WTC11 (cell line): ENCODE measurements at regions not wholly inside any gene's neighbourhood (a gene's known extent, or its start where the extent isn't known, plus 50 kb on each side); places are given as distances from the start of the nearest gene placed in this dataset.

Source experiments
- ATAC-seq: fragments of 200-7000 bp; cut with Tn5 transposase; 2 replicates; pipeline ENCODE4 v1.10.0; 2021; ENCODE audit warnings: mild to moderate bottlenecking, moderate library complexity
- CTCF ChIA-PET: fragments of 300-600 bp; sonication (Branson Sonifier 250); formaldehyde crosslinking; loops from one replicate; lab custom pipeline; 2021; ENCODE audit warnings: antibody characterized with exemption; lab: Charles Lee
- POLR2A ChIA-PET: fragments of 350-600 bp; sonication (Branson Sonifier 250); formaldehyde crosslinking; loops from one replicate; lab custom pipeline; 2021; ENCODE audit warnings: antibody characterized with exemption; lab: Charles Lee
- DNase-seq: peaks from one replicate; pipeline ENCODE4 v3.0.0; 2021; ENCODE audit warnings: low spot score
- H3K27ac Mint-ChIP-seq: 2 replicates; pipeline ENCODE4 v1.8.0; 2021; ENCODE audit warnings: mixed read lengths
- H3K27me3 Mint-ChIP-seq: 2 replicates; pipeline ENCODE4 v1.8.0; 2021; ENCODE audit warnings: low read depth, mild to moderate bottlenecking, moderate library complexity, mixed read lengths
- H3K36me3 Mint-ChIP-seq: 2 replicates; pipeline ENCODE4 v1.8.0; 2021; ENCODE audit warnings: mixed read lengths
- H3K4me1 Mint-ChIP-seq: 2 replicates; pipeline ENCODE4 v1.8.0; 2022; ENCODE audit warnings: mixed read lengths
- H3K4me3 Mint-ChIP-seq: 2 replicates; pipeline ENCODE4 v1.8.0; 2021; ENCODE audit warnings: mild to moderate bottlenecking, moderate library complexity, mixed read lengths
- H3K9me3 Mint-ChIP-seq: 2 replicates; pipeline ENCODE4 v1.8.0; 2021; ENCODE audit warnings: mixed read lengths
- CBFB ChIP-seq: sonication (generic); formaldehyde crosslinking; IDR thresholded peaks from 2 replicates; pipeline ENCODE4 v1.8.1; 2022; ENCODE audit warnings: mild to moderate bottlenecking, low read depth, missing genetic modification reagents
- CDX4 ChIP-seq: fragments of 250-450 bp; sonication (Bioruptor Pico); IDR thresholded peaks from 2 replicates; pipeline ENCODE4 v1.9.0; 2021; ENCODE audit warnings: moderate library complexity, mild to moderate bottlenecking, inconsistent platforms, borderline replicate concordance
- GABPB1 ChIP-seq: sonication (generic); formaldehyde crosslinking; IDR thresholded peaks from 2 replicates; pipeline ENCODE4 v1.8.1; 2023; ENCODE audit warnings: mild to moderate bottlenecking, missing genetic modification reagents
- IRF1 ChIP-seq: sonication (generic); formaldehyde crosslinking; IDR thresholded peaks from 2 replicates; pipeline ENCODE4 v1.8.0; 2023; ENCODE audit warnings: missing genetic modification reagents
- IRF2 ChIP-seq: sonication (generic); formaldehyde crosslinking; IDR thresholded peaks from 2 replicates; pipeline ENCODE4 v1.8.0; 2022; ENCODE audit warnings: low read depth, missing genetic modification reagents, borderline replicate concordance
- JAZF1 ChIP-seq: fragments of 250-450 bp; sonication (Bioruptor Pico); IDR thresholded peaks from 2 replicates; pipeline ENCODE4 v1.9.0; 2021; ENCODE audit warnings: moderate library complexity, mild to moderate bottlenecking, inconsistent platforms
- MLX ChIP-seq: sonication (generic); formaldehyde crosslinking; IDR thresholded peaks from 2 replicates; pipeline ENCODE4 v1.8.1; 2023; ENCODE audit warnings: mild to moderate bottlenecking, missing genetic modification reagents, moderate library complexity
- MXD4 ChIP-seq: fragments of 250-450 bp; sonication (Bioruptor Pico); IDR thresholded peaks from 2 replicates; pipeline ENCODE4 v1.8.0; 2021; ENCODE audit warnings: mild to moderate bottlenecking, moderate library complexity, borderline replicate concordance
- NR2C2 ChIP-seq: sonication (generic); formaldehyde crosslinking; IDR thresholded peaks from 2 replicates; pipeline ENCODE4 v1.8.0; 2022; ENCODE audit warnings: mild to moderate bottlenecking, missing genetic modification reagents
- NR3C1 ChIP-seq: sonication (generic); formaldehyde crosslinking; conservative IDR thresholded peaks from 2 replicates; pipeline ENCODE4 v1.8.1; 2023; ENCODE audit warnings: low read depth, mild to moderate bottlenecking, missing genetic modification reagents
- PRRX2 ChIP-seq: fragments of 250-450 bp; sonication (Bioruptor Pico); IDR thresholded peaks from 2 replicates; pipeline ENCODE4 v1.8.0; 2021; ENCODE audit warnings: mild to moderate bottlenecking
- SMAD4 ChIP-seq: sonication (generic); formaldehyde crosslinking; IDR thresholded peaks from 2 replicates; pipeline ENCODE4 v1.8.0; 2022; ENCODE audit warnings: mild to moderate bottlenecking, missing genetic modification reagents
- USF2 ChIP-seq: sonication (generic); formaldehyde crosslinking; IDR thresholded peaks from 2 replicates; pipeline ENCODE4 v1.8.1; 2023; ENCODE audit warnings: mild to moderate bottlenecking, missing genetic modification reagents, moderate library complexity
- ZMAT4 ChIP-seq: fragments of 250-450 bp; sonication (Bioruptor Pico); IDR thresholded peaks from 2 replicates; pipeline ENCODE4 v1.9.0; 2021; ENCODE audit warnings: mild to moderate bottlenecking
- ZNF416 ChIP-seq: fragments of 250-450 bp; sonication (Bioruptor Pico); IDR thresholded peaks from 2 replicates; pipeline ENCODE4 v1.9.0; 2021; ENCODE audit warnings: mild to moderate bottlenecking, inconsistent platforms
- ZNF423 ChIP-seq: fragments of 250-450 bp; sonication (Bioruptor Pico); IDR thresholded peaks from 2 replicates; pipeline ENCODE4 v2.1.2; 2022; ENCODE audit warnings: mild to moderate bottlenecking, moderate library complexity
- ZNF512 ChIP-seq: sonication (generic); formaldehyde crosslinking; IDR thresholded peaks from 2 replicates; pipeline ENCODE4 v1.8.1; 2022; ENCODE audit warnings: missing genetic modification reagents, borderline replicate concordance
- ZNF532 ChIP-seq: fragments of 250-450 bp; sonication (Bioruptor Pico); IDR thresholded peaks from 2 replicates; pipeline ENCODE4 v1.9.0; 2021; ENCODE audit warnings: mild to moderate bottlenecking, borderline replicate concordance
- TF ChIP-seq, protein P1 (sequence below): fragments of 250-450 bp; sonication (Bioruptor Pico); IDR thresholded peaks from 2 replicates; pipeline ENCODE4 v1.8.0; 2021; ENCODE audit warnings: mild to moderate bottlenecking
- TF ChIP-seq, protein P2 (sequence below): sonication (generic); formaldehyde crosslinking; IDR thresholded peaks from 2 replicates; pipeline ENCODE4 v1.8.1; 2023; ENCODE audit warnings: mild to moderate bottlenecking, moderate library complexity, missing genetic modification reagents
- TF ChIP-seq, protein P3 (sequence below): sonication (generic); formaldehyde crosslinking; IDR thresholded peaks from 2 replicates; pipeline ENCODE4 v1.8.1; 2023; ENCODE audit warnings: mild to moderate bottlenecking, missing genetic modification reagents

DNA sequence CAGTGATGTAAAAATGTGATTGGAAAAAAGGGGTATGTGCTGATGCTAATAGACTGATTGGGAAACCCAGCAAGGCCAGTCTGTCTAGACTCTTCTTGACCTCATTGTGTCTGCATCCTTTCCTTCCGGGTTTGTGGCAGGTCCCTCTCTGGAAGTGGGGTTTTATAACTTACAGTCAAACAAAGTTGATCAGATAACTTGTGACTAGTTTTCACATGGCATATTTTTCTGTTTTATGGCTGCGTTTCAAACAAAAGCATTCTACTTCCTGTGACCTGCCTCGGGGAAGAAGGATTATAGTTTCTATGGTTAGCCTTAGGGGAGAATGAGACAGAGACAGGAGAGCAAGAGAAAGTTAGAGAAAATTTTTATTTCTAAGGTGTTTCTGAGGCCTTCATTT lies 188.7 kb upstream of the HNMT start:
- TF ChIP-seq ZNF423 (no peak), ZNF532 (CRISPR knock-in tag) (no peak), IRF2 (CRISPR knock-in tag) (no peak), PRRX2 (CRISPR knock-in tag) (no peak), NR2C2 (CRISPR knock-in tag) (no peak), CDX4 (CRISPR knock-in tag) (no peak), ZNF416 (CRISPR knock-in tag) (no peak)
- TF ChIP-seq, protein P1, sequence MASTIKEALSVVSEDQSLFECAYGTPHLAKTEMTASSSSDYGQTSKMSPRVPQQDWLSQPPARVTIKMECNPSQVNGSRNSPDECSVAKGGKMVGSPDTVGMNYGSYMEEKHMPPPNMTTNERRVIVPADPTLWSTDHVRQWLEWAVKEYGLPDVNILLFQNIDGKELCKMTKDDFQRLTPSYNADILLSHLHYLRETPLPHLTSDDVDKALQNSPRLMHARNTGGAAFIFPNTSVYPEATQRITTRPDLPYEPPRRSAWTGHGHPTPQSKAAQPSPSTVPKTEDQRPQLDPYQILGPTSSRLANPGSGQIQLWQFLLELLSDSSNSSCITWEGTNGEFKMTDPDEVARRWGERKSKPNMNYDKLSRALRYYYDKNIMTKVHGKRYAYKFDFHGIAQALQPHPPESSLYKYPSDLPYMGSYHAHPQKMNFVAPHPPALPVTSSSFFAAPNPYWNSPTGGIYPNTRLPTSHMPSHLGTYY, result no peak
- TF ChIP-seq, protein P2, sequence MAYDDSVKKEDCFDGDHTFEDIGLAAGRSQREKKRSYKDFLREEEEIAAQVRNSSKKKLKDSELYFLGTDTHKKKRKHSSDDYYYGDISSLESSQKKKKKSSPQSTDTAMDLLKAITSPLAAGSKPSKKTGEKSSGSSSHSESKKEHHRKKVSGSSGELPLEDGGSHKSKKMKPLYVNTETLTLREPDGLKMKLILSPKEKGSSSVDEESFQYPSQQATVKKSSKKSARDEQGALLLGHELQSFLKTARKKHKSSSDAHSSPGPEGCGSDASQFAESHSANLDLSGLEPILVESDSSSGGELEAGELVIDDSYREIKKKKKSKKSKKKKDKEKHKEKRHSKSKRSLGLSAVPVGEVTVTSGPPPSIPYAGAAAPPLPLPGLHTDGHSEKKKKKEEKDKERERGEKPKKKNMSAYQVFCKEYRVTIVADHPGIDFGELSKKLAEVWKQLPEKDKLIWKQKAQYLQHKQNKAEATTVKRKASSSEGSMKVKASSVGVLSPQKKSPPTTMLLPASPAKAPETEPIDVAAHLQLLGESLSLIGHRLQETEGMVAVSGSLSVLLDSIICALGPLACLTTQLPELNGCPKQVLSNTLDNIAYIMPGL (CRISPR knock-in tag), result no peak
- DNase-seq (no peak), ATAC-seq (no peak)
- H3K36me3 Mint-ChIP-seq, result peaks cover 26% of the 10 kb centered on the region
- CTCF ChIA-PET, result no interaction called here
- H3K4me1 Mint-ChIP-seq, result peaks cover 24% of the 10 kb centered on the region
- peak overlapping the region; percentile 24; the same call in 1 of the 2 replicates for H3K27ac Mint-ChIP-seq
- no peak overlapping the region for H3K4me3 Mint-ChIP-seq
- H3K27me3 Mint-ChIP-seq, result no peaks in the 10 kb centered on the region
- H3K9me3 Mint-ChIP-seq, result peaks cover 34% of the 10 kb centered on the region
- POLR2A ChIA-PET, result no interaction called here

- peaks cover 27% of the 10 kb centered on the region for H3K36me3 Mint-ChIP-seq
- H3K4me1 Mint-ChIP-seq, result peaks cover 20% of the 10 kb centered on the region
- peaks cover 34% of the 10 kb centered on the region for H3K9me3 Mint-ChIP-seq
- H3K4me3 Mint-ChIP-seq, result no peak overlapping the region
- POLR2A ChIA-PET, result no interaction called here
- H3K27ac Mint-ChIP-seq, result no peak overlapping the region
- DNase-seq (no peak), ATAC-seq (no peak)
- CTCF ChIA-PET, result no interaction called here
- no peaks in the 10 kb centered on the region for H3K27me3 Mint-ChIP-seq
- TF ChIP-seq MXD4, result no peak
- TF ChIP-seq JAZF1 (CRISPR knock-in tag), result no peak
- TF ChIP-seq NR3C1 (CRISPR knock-in tag), result no peak
- TF ChIP-seq IRF1 (CRISPR knock-in tag), result no peak
- no peak for TF ChIP-seq IRF2 (CRISPR knock-in tag)
- no peak for TF ChIP-seq CBFB (CRISPR knock-in tag)
- no peak for TF ChIP-seq ZNF512 (CRISPR knock-in tag)
- TF ChIP-seq, protein P3, sequence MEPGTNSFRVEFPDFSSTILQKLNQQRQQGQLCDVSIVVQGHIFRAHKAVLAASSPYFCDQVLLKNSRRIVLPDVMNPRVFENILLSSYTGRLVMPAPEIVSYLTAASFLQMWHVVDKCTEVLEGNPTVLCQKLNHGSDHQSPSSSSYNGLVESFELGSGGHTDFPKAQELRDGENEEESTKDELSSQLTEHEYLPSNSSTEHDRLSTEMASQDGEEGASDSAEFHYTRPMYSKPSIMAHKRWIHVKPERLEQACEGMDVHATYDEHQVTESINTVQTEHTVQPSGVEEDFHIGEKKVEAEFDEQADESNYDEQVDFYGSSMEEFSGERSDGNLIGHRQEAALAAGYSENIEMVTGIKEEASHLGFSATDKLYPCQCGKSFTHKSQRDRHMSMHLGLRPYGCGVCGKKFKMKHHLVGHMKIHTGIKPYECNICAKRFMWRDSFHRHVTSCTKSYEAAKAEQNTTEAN (CRISPR knock-in tag), result no peak
- TF ChIP-seq GABPB1, result no peak
- no peak for TF ChIP-seq ZMAT4
- no peak for TF ChIP-seq MLX (CRISPR knock-in tag)
- no peak for TF ChIP-seq USF2 (CRISPR knock-in tag)
- TF ChIP-seq SMAD4, result no peak
Measured at GRCh38 chr2:137776697-137777096, 187.6 kb upstream of the HNMT start.
